HCT116 (cell line): ENCODE measurements at regions not wholly inside any gene's neighbourhood (a gene's known extent, or its start where the extent isn't known, plus 50 kb on each side); places are given as distances from the start of the nearest gene placed in this dataset.

Experiments
- ATAC-seq: fragments of 200-7000 bp; cut with Tn5 transposase; 2 replicates; pipeline ENCODE4 v1.9.1; 2020; ENCODE audit warnings: mild to moderate bottlenecking, moderate library complexity
- BruUV-seq: library from RNA; stranded (reverse); fragments of 400-500 nt; replicated peaks from 2 replicates; lab custom pipeline; 2021; lab: Mats Ljungman, UMichigan
- CTCF ChIA-PET: fragments of 300-600 bp; sonication (Branson Sonifier 250); formaldehyde crosslinking; loops from one replicate; lab custom pipeline; 2021; ENCODE audit warnings: antibody characterized with exemption; lab: Charles Lee
- POLR2A ChIA-PET: fragments of 300-600, 350-600 bp; sonication (Branson Sonifier 250); formaldehyde crosslinking; loops from one replicate; lab custom pipeline; 2021; ENCODE audit warnings: antibody characterized with exemption; lab: Charles Lee
- RAD21 ChIA-PET, 2 experiments: fragments of 300-600 bp; sonication (Branson Sonifier 250); formaldehyde crosslinking; loops; one replicate each; lab custom pipeline; 2023; ENCODE audit warnings: low total read pairs in 2 of 2; ENCODE audit not compliant: uncharacterized antibody in 2 of 2, unreplicated experiment in 2 of 2, low non-redundant PET in 1 of 2; lab: Charles Lee
- DNase-seq: peaks from one replicate; pipeline ENCODE4 v3.0.0-alpha.2; 2010; ENCODE audit warnings: low read depth, low spot score
- H2AFZ ChIP-seq: fragments of 200-600 bp; shearing (Covaris generic), sonication (generic); 2 replicates; pipeline ENCODE4 v1.6.1; 2017; ENCODE audit warnings: low read depth, mixed run types, mixed read lengths, antibody characterized with exemption, low read length; ENCODE audit not compliant: poor library complexity, severe bottlenecking
- H3K27ac ChIP-seq: 2 replicates; pipeline ENCODE4 v1.5.1; 2012; ENCODE audit warnings: low read depth, low read length
- H3K27me3 ChIP-seq: fragments of 200-600 bp; sonication (generic); 2 replicates; pipeline ENCODE4 v1.6.1; 2016; ENCODE audit warnings: mixed run types, low read length, mixed read lengths; ENCODE audit not compliant: insufficient read depth
- H3K36me3 ChIP-seq, 2 experiments: fragments of 200-500 bp in 1 of 2; fragments of 200-600 bp in 1 of 2; sonication (Bioruptor generic) in 1 of 2; sonication (generic) in 1 of 2; 2 replicates each; pipeline versions ENCODE4 v1.5.1 to v1.6.1; 2014 to 2016; ENCODE audit warnings: low read length in 2 of 2, inconsistent platforms in 1 of 2, mixed read lengths in 1 of 2, mixed run types in 1 of 2; ENCODE audit not compliant: insufficient read depth in 2 of 2, control insufficient read depth in 1 of 2
- H3K4me1 ChIP-seq, 2 experiments: fragments of 200-600 bp in 1 of 2; sonication (generic) in 1 of 2; 2 replicates each; pipeline versions ENCODE4 v1.5.1 to v1.6.1; 2012 to 2017; ENCODE audit warnings: low read length in 2 of 2, inconsistent platforms in 1 of 2, mild to moderate bottlenecking in 1 of 2, mixed read lengths in 1 of 2, mixed run types in 1 of 2, moderate library complexity in 1 of 2; ENCODE audit not compliant: insufficient read depth in 2 of 2, control insufficient read depth in 1 of 2
- H3K4me2 ChIP-seq: fragments of 200-600 bp; sonication (generic); 2 replicates; pipeline ENCODE4 v1.6.1; 2017; ENCODE audit warnings: mixed run types, low read length, mixed read lengths
- H3K4me3 ChIP-seq, 2 experiments: fragments of 200-600 bp in 1 of 2; sonication (generic) in 1 of 2; replicated peaks in 1 of 2; 2 replicates each; pipeline ENCODE4 v1.5.1; 2011 to 2016; ENCODE audit warnings: low read length in 2 of 2, control low read depth in 1 of 2, low read depth in 1 of 2, mild to moderate bottlenecking in 1 of 2, mixed read lengths in 1 of 2, mixed run types in 1 of 2
- H3K79me2 ChIP-seq: fragments of 200-600 bp; sonication (generic); 2 replicates; pipeline ENCODE4 v1.6.1; 2017; ENCODE audit warnings: mild to moderate bottlenecking, mixed run types, low read length, moderate library complexity, mixed read lengths; ENCODE audit not compliant: insufficient read depth
- H3K9ac ChIP-seq: fragments of 200-600 bp; sonication (generic); 2 replicates; pipeline ENCODE4 v1.6.1; 2016; ENCODE audit warnings: low read length, mixed read lengths
- H3K9me2 ChIP-seq: fragments of 200-600 bp; sonication (generic), shearing (Covaris generic); 2 replicates; pipeline ENCODE4 v1.6.1; 2017; ENCODE audit warnings: mixed run types, mild to moderate bottlenecking, moderate library complexity; ENCODE audit not compliant: insufficient read depth
- H3K9me3 ChIP-seq, 2 experiments: fragments of 200-500 bp in 1 of 2; fragments of 200-600 bp in 1 of 2; sonication (Bioruptor generic) in 1 of 2; sonication (generic) in 1 of 2; 2 replicates each; pipeline ENCODE4 v1.6.1; 2014 to 2017; ENCODE audit warnings: low read length in 2 of 2, mixed read lengths in 2 of 2, inconsistent platforms in 1 of 2, low read depth in 1 of 2, mild to moderate bottlenecking in 1 of 2, mixed run types in 1 of 2, moderate library complexity in 1 of 2; ENCODE audit not compliant: control insufficient read depth in 1 of 2, insufficient read depth in 1 of 2
- H4K20me1 ChIP-seq: fragments of 200-600 bp; sonication (generic), shearing (Covaris generic); 2 replicates; pipeline ENCODE4 v1.6.1; 2017; ENCODE audit warnings: mixed run types, mild to moderate bottlenecking, moderate library complexity; ENCODE audit not compliant: insufficient read depth
- CBX3 ChIP-seq: IDR thresholded peaks from 2 replicates; pipeline ENCODE4 v1.6.1; 2012; ENCODE audit warnings: low read depth
- CEBPB ChIP-seq: IDR thresholded peaks from 2 replicates; pipeline ENCODE4 v1.6.1; 2012; ENCODE audit warnings: low read depth
- EGR1 ChIP-seq: IDR thresholded peaks from 2 replicates; pipeline ENCODE4 v1.6.1; 2012; ENCODE audit warnings: low read depth
- EZH2 ChIP-seq: fragments of 200-600 bp; sonication (generic); IDR thresholded peaks from 2 replicates; pipeline ENCODE4 v1.6.1; 2017; ENCODE audit warnings: antibody characterized with exemption, mixed run types
- EZH2phosphoT487 ChIP-seq: fragments of 200-600 bp; IDR thresholded peaks from 2 replicates; pipeline ENCODE4 v1.6.1; 2018; ENCODE audit warnings: antibody characterized with exemption, borderline replicate concordance
- FOSL1 ChIP-seq: IDR thresholded peaks from 2 replicates; pipeline ENCODE4 v1.6.1; 2012; ENCODE audit warnings: low read depth
- JUND ChIP-seq: IDR thresholded peaks from 2 replicates; pipeline ENCODE4 v1.6.1; 2012
- POLR2AphosphoS5 ChIP-seq: IDR thresholded peaks from 2 replicates; pipeline ENCODE4 v1.6.1; 2011; ENCODE audit warnings: mild to moderate bottlenecking, low read depth, low read length, moderate library complexity
- RAD21 ChIP-seq: IDR thresholded peaks from 2 replicates; pipeline ENCODE4 v1.6.1; 2012; ENCODE audit warnings: low read depth, mild to moderate bottlenecking
- SP1 ChIP-seq: IDR thresholded peaks from 2 replicates; pipeline ENCODE4 v1.6.1; 2012; ENCODE audit warnings: low read depth
- YY1 ChIP-seq: IDR thresholded peaks from 2 replicates; pipeline ENCODE4 v1.6.1; 2011; ENCODE audit warnings: low read length, low read depth, moderate library complexity, mild to moderate bottlenecking; ENCODE audit not compliant: insufficient replicate concordance; ENCODE audit errors: extremely low read depth
- ZFX ChIP-seq: fragments of 450-650 bp; IDR thresholded peaks from 2 replicates; pipeline ENCODE4 v1.6.1; 2017
- ZNF274 ChIP-seq: fragments of 200-500 bp; sonication (Bioruptor generic); IDR thresholded peaks from 2 replicates; pipeline ENCODE4 v1.6.1; 2014; ENCODE audit warnings: mild to moderate bottlenecking, low read depth, low read length, inconsistent platforms
- intact Hi-C: fragments of 100-400 bp; cut with micrococcal nuclease; formaldehyde crosslinking; loops from 2 replicates; pipeline ENCODE4 v1.10.0; 2022
- TF ChIP-seq, protein P1 (sequence below): IDR thresholded peaks from 2 replicates; pipeline ENCODE4 v1.6.1; 2012
- TF ChIP-seq, protein P2 (sequence below), 3 experiments: fragments of 200-600 bp in 1 of 3; sonication (generic) in 1 of 3; IDR thresholded peaks in 2 of 3; conservative IDR thresholded peaks in 1 of 3; 2 replicates each; pipeline ENCODE4 v1.5.1; 2012 to 2017; ENCODE audit warnings: low read depth in 2 of 3, low read length in 2 of 3, antibody characterized with exemption in 1 of 3, borderline replicate concordance in 1 of 3, control low read depth in 1 of 3, mild to moderate bottlenecking in 1 of 3, mixed read lengths in 1 of 3, mixed run types in 1 of 3, moderate library complexity in 1 of 3; ENCODE audit not compliant: insufficient read depth in 1 of 3

DNA sequence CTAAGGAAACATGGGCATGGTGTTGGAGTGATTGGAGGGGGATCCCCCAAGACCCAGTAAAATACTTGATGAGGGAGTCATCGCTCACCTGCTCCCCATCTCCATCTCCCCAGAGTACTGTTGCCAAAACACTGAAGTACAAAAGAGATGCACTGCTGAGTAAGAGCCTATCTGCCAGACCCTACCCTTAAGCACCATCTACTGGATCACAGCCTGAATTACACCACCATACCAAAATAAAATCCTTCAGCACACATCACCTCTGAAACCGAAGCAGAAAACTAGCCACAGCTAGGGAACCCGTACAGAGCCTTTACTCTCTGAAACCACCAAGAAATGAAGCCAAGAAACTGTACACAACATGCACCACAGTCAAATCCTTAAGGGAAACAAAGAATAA lies 466.3 kb upstream of the ACTRT1 start:
- Histone ChIP-seq H3K27ac (no peak overlapping the region), H3K9ac (no peak overlapping the region), H3K9me3 (no peaks in the 10 kb centered on the region), H3K9me2 (no peaks in the 10 kb centered on the region), H3K36me3 (no peaks in the 10 kb centered on the region), H3K4me3 (no peak overlapping the region), H2AFZ (no peak overlapping the region), H3K79me2 (no peaks in the 10 kb centered on the region), H3K4me2 (no peak overlapping the region), H4K20me1 (no peaks in the 10 kb centered on the region), H3K27me3 (no peaks in the 10 kb centered on the region), H3K4me1 (no peaks in the 10 kb centered on the region)
- no TSS peak for BruUV-seq
- ATAC-seq (no peak), DNase-seq (no peak)
- RAD21 ChIA-PET = no interaction called here
- intact Hi-C loops = no loop called here
- POLR2A ChIA-PET = no interaction called here
- TF ChIP-seq YY1 (no peak), FOSL1 (no peak), JUND (no peak), ZNF274 (no peak), EZH2 (no peak), RAD21 (no peak), CBX3 (no peak), EGR1 (no peak), ZFX (no peak), SP1 (no peak), EZH2phosphoT487 (no peak), CEBPB (no peak), POLR2AphosphoS5 (no peak)
- TF ChIP-seq, protein P1, sequence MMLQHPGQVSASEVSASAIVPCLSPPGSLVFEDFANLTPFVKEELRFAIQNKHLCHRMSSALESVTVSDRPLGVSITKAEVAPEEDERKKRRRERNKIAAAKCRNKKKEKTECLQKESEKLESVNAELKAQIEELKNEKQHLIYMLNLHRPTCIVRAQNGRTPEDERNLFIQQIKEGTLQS = no peak
- TF ChIP-seq, protein P2, sequence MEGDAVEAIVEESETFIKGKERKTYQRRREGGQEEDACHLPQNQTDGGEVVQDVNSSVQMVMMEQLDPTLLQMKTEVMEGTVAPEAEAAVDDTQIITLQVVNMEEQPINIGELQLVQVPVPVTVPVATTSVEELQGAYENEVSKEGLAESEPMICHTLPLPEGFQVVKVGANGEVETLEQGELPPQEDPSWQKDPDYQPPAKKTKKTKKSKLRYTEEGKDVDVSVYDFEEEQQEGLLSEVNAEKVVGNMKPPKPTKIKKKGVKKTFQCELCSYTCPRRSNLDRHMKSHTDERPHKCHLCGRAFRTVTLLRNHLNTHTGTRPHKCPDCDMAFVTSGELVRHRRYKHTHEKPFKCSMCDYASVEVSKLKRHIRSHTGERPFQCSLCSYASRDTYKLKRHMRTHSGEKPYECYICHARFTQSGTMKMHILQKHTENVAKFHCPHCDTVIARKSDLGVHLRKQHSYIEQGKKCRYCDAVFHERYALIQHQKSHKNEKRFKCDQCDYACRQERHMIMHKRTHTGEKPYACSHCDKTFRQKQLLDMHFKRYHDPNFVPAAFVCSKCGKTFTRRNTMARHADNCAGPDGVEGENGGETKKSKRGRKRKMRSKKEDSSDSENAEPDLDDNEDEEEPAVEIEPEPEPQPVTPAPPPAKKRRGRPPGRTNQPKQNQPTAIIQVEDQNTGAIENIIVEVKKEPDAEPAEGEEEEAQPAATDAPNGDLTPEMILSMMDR (IDR thresholded peaks at IDR 0.05 in 2 of 3, conservative IDR thresholded peaks at IDR 0.05 in 1 of 3; ENCODE audit: borderline replicate concordance in 1 of 3, insufficient read depth in 1 of 3, low read depth in 2 of 3, low read length in 2 of 3) = no peak
- CTCF ChIA-PET = no interaction called here
